ENCODE measurements at regions not wholly inside any gene's neighbourhood (a gene's known extent, or its start where the extent isn't known, plus 50 kb on each side); places are given as distances from the start of the nearest gene placed in this dataset.
"Not testable (repeated sequence)": the region's sequence is repeated elsewhere in the genome, so short reads cannot be mapped to it uniquely, and the experiment has no call there.

GRCh38 chr10:129063877-129064276 lies 403.2 kb upstream of the MGMT start:
- H3K4me1 ChIP-seq (ENCODE audit: control insufficient read depth, insufficient read depth, low read depth, low read length): no peaks in the 10 kb centered on the region
- H3K4me3 ChIP-seq (ENCODE audit: insufficient read depth in 1 of 2, low read depth in 1 of 2, low read length in 2 of 2): no peak overlapping the region
- H3K4me2 ChIP-seq (ENCODE audit: low read length, poor library complexity, severe bottlenecking): no peak overlapping the region
- H3K9me3 ChIP-seq (ENCODE audit: control insufficient read depth, low read length): no peaks in the 10 kb centered on the region
- no peak overlapping the region for H3K4ac ChIP-seq (ENCODE audit: low read depth in 1 of 2, low read length in 2 of 2)
- H4K91ac ChIP-seq (ENCODE audit: low read length): no peak overlapping the region
- H3K27me3 ChIP-seq (ENCODE audit: control insufficient read depth in 1 of 2, insufficient read depth in 1 of 2, low read length in 2 of 2): no peaks in the 10 kb centered on the region
- no peak overlapping the region for H2BK120ac ChIP-seq (ENCODE audit: low read depth, low read length)
- H3K14ac ChIP-seq (ENCODE audit: low read length in 2 of 2): no peak overlapping the region
- H2BK15ac ChIP-seq (ENCODE audit: low read depth, poor library complexity, severe bottlenecking): no peak overlapping the region
- no peak for DNase-seq
- H3K79me1 ChIP-seq (replicated peaks; ENCODE audit: low read length, poor library complexity, severe bottlenecking): no peaks in the 10 kb centered on the region
- 97% methylated on average over 3 of the region's 5 CpGs for WGBS
- H3K23ac ChIP-seq (ENCODE audit: low read length in 2 of 2): no peak overlapping the region
- no peak overlapping the region for H2BK5ac ChIP-seq (ENCODE audit: low read depth, low read length, poor library complexity, severe bottlenecking)
- H3K18ac ChIP-seq (ENCODE audit: low read depth in 1 of 2, low read length in 2 of 2): no peak overlapping the region
- H3K27ac ChIP-seq (ENCODE audit: low read length, poor library complexity, severe bottlenecking): no peak overlapping the region
- H3K36me3 ChIP-seq (ENCODE audit: control insufficient read depth in 1 of 2, insufficient read depth in 2 of 2, low read depth in 1 of 2, low read length in 2 of 2): no peaks in the 10 kb centered on the region
- no peak overlapping the region for H2AFZ ChIP-seq (ENCODE audit: low read depth, low read length)
- H4K8ac ChIP-seq (ENCODE audit: low read length): no peak overlapping the region
- no peak overlapping the region for H2AK5ac ChIP-seq (ENCODE audit: low read length, severe bottlenecking)
- H3K9ac ChIP-seq (ENCODE audit: low read length): no peak overlapping the region
- H2BK12ac ChIP-seq (ENCODE audit: low read length in 2 of 2): no peak overlapping the region

- no CpG with 5 or more reads among the region's 4 CpGs for WGBS
- not testable (repeated sequence) for H3K27me3 ChIP-seq (ENCODE audit: control insufficient read depth in 1 of 2, insufficient read depth in 1 of 2, low read length in 2 of 2)
Observed at GRCh38 chr10:129066529-129066928, 400.5 kb upstream of the MGMT start.

GRCh38 chr10:129071411-129071810 lies 395.6 kb upstream of the MGMT start:
- not testable (repeated sequence) for H3K14ac ChIP-seq (ENCODE audit: low read length in 2 of 2); H3K9ac ChIP-seq (ENCODE audit: low read length); H3K27me3 ChIP-seq (ENCODE audit: control insufficient read depth in 1 of 2, insufficient read depth in 1 of 2, low read length in 2 of 2); H3K23ac ChIP-seq (ENCODE audit: low read length in 2 of 2); H2AFZ ChIP-seq (ENCODE audit: low read depth, low read length); H3K4me2 ChIP-seq (ENCODE audit: low read length, poor library complexity, severe bottlenecking); H2BK5ac ChIP-seq (ENCODE audit: low read depth, low read length, poor library complexity, severe bottlenecking); H2BK15ac ChIP-seq (ENCODE audit: low read depth, poor library complexity, severe bottlenecking); H3K4me3 ChIP-seq (ENCODE audit: insufficient read depth in 1 of 2, low read depth in 1 of 2, low read length in 2 of 2); H3K27ac ChIP-seq (ENCODE audit: low read length, poor library complexity, severe bottlenecking); H3K4me1 ChIP-seq (ENCODE audit: control insufficient read depth, insufficient read depth, low read depth, low read length); H3K4ac ChIP-seq (ENCODE audit: low read depth in 1 of 2, low read length in 2 of 2); H3K9me3 ChIP-seq (ENCODE audit: control insufficient read depth, low read length); H4K91ac ChIP-seq (ENCODE audit: low read length); H4K8ac ChIP-seq (ENCODE audit: low read length); H2BK120ac ChIP-seq (ENCODE audit: low read depth, low read length); H3K79me1 ChIP-seq (replicated peaks; ENCODE audit: low read length, poor library complexity, severe bottlenecking); H3K18ac ChIP-seq (ENCODE audit: low read depth in 1 of 2, low read length in 2 of 2); H2BK12ac ChIP-seq (ENCODE audit: low read length in 2 of 2); H3K36me3 ChIP-seq (ENCODE audit: control insufficient read depth in 1 of 2, insufficient read depth in 2 of 2, low read depth in 1 of 2, low read length in 2 of 2); H2AK5ac ChIP-seq (ENCODE audit: low read length, severe bottlenecking); DNase-seq
- WGBS: 95% methylated on average over 24 of the region's 29 CpGs

More at GRCh38 chr10:129066529-129066928, 400.5 kb upstream of the MGMT start:
- not testable (repeated sequence) for H3K9me3 ChIP-seq (ENCODE audit: control insufficient read depth, low read length); H3K9ac ChIP-seq (ENCODE audit: low read length); H2BK5ac ChIP-seq (ENCODE audit: low read depth, low read length, poor library complexity, severe bottlenecking); H4K8ac ChIP-seq (ENCODE audit: low read length); H3K79me1 ChIP-seq (replicated peaks; ENCODE audit: low read length, poor library complexity, severe bottlenecking); H2AFZ ChIP-seq (ENCODE audit: low read depth, low read length); H4K91ac ChIP-seq (ENCODE audit: low read length); H3K4me3 ChIP-seq (ENCODE audit: insufficient read depth in 1 of 2, low read depth in 1 of 2, low read length in 2 of 2); H3K4me2 ChIP-seq (ENCODE audit: low read length, poor library complexity, severe bottlenecking); H3K36me3 ChIP-seq (ENCODE audit: control insufficient read depth in 1 of 2, insufficient read depth in 2 of 2, low read depth in 1 of 2, low read length in 2 of 2); H3K27ac ChIP-seq (ENCODE audit: low read length, poor library complexity, severe bottlenecking); DNase-seq; H3K4me1 ChIP-seq (ENCODE audit: control insufficient read depth, insufficient read depth, low read depth, low read length); H3K14ac ChIP-seq (ENCODE audit: low read length in 2 of 2); H2AK5ac ChIP-seq (ENCODE audit: low read length, severe bottlenecking); H2BK120ac ChIP-seq (ENCODE audit: low read depth, low read length); H3K4ac ChIP-seq (ENCODE audit: low read depth in 1 of 2, low read length in 2 of 2); H3K18ac ChIP-seq (ENCODE audit: low read depth in 1 of 2, low read length in 2 of 2); H2BK15ac ChIP-seq (ENCODE audit: low read depth, poor library complexity, severe bottlenecking); H3K23ac ChIP-seq (ENCODE audit: low read length in 2 of 2); H2BK12ac ChIP-seq (ENCODE audit: low read length in 2 of 2)

- Histone ChIP-seq H2BK120ac (ENCODE audit: low read depth, low read length) (no peak overlapping the region), H4K91ac (ENCODE audit: low read length) (no peak overlapping the region), H3K4ac (ENCODE audit: low read depth in 1 of 2, low read length in 2 of 2) (no peak overlapping the region), H3K4me1 (ENCODE audit: control insufficient read depth, insufficient read depth, low read depth, low read length) (no peaks in the 10 kb centered on the region), H3K79me1 (replicated peaks; ENCODE audit: low read length, poor library complexity, severe bottlenecking) (no peaks in the 10 kb centered on the region), H2AFZ (ENCODE audit: low read depth, low read length) (no peak overlapping the region), H3K23ac (ENCODE audit: low read length in 2 of 2) (no peak overlapping the region), H3K4me2 (ENCODE audit: low read length, poor library complexity, severe bottlenecking) (no peak overlapping the region), H3K27ac (ENCODE audit: low read length, poor library complexity, severe bottlenecking) (no peak overlapping the region), H2BK12ac (ENCODE audit: low read length in 2 of 2) (no peak overlapping the region), H3K9me3 (ENCODE audit: control insufficient read depth, low read length) (no peaks in the 10 kb centered on the region), H4K8ac (ENCODE audit: low read length) (no peak overlapping the region), H3K36me3 (ENCODE audit: control insufficient read depth in 1 of 2, insufficient read depth in 2 of 2, low read depth in 1 of 2, low read length in 2 of 2) (no peaks in the 10 kb centered on the region), H3K18ac (ENCODE audit: low read depth in 1 of 2, low read length in 2 of 2) (no peak overlapping the region), H3K27me3 (ENCODE audit: control insufficient read depth in 1 of 2, insufficient read depth in 1 of 2, low read length in 2 of 2) (no peaks in the 10 kb centered on the region), H3K4me3 (ENCODE audit: insufficient read depth in 1 of 2, low read depth in 1 of 2, low read length in 2 of 2) (no peak overlapping the region), H2AK5ac (ENCODE audit: low read length, severe bottlenecking) (no peak overlapping the region), H2BK5ac (ENCODE audit: low read depth, low read length, poor library complexity, severe bottlenecking) (no peak overlapping the region), H3K14ac (ENCODE audit: low read length in 2 of 2) (no peak overlapping the region), H3K9ac (ENCODE audit: low read length) (no peak overlapping the region), H2BK15ac (ENCODE audit: low read depth, poor library complexity, severe bottlenecking) (no peak overlapping the region)
- DNase-seq: no peak
- 78% methylated on average over 3 of the region's 3 CpGs for WGBS
Observed at GRCh38 chr10:129074939-129075338, 392.1 kb upstream of the MGMT start.

Measured in mesenchymal stem cell (in vitro differentiated cells and primary cell).